ENCODE measurements at regions not wholly inside any gene's neighbourhood (a gene's known extent, or its start where the extent isn't known, plus 50 kb on each side); places are given as distances from the start of the nearest gene placed in this dataset.

- DNase-seq (ENCODE audit: low spot score), result no peak
Observed at GRCh38 chr14:29278301-29279263, 512.0 kb downstream of the FOXG1 start.

- DNase-seq (ENCODE audit: low spot score), result peak; percentile 33
Observed at GRCh38 chr14:29282169-29282568, 515.6 kb downstream of the FOXG1 start.

DNA sequence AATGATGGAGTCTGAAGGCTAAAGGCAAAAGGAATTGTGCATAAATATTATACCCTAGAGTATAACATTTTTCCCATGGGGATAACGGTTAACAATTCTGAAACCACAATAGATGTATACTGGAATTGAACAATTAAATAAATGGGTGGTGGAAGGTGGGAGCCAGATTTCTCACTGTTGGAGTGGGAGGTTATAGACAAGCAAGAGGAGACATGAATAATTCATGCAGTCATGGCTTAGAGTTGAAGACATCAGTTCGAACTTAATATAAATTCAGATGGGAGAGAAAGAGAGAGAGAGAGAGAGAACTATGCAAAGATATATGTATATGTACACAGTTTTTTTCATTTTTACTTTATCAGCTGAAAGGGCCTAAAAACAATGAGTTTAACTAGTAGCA, 523.9 kb downstream of the FOXG1 start:
- no peak for DNase-seq (ENCODE audit: low spot score)

GRCh38 chr14:29299372-29299771, 532.8 kb downstream of the FOXG1 start:
- no peak for DNase-seq (ENCODE audit: low spot score)

- no peak for DNase-seq (ENCODE audit: low spot score)
Observed at GRCh38 chr14:29301571-29301970, 535.0 kb downstream of the FOXG1 start.

DNA sequence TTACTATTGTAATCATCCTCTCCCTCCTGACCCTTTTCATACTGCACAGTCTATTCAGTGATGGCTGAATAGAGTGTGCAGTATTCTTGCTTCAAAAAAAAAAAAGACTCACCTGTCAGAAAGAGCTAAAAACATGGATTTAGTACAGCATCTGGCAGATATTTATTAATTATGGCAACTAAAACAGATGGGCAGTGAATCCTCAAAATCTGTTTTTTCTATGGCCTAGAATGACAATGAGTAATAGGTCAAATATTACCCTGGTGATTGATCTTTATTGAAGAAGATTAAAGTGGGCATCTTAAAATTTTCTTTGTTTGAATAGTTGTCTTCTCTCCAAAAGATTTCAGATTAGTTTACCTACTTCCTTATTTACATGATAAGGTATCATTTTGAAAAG, 543.6 kb downstream of the FOXG1 start:
- no peak for DNase-seq (ENCODE audit: low spot score)

DNA sequence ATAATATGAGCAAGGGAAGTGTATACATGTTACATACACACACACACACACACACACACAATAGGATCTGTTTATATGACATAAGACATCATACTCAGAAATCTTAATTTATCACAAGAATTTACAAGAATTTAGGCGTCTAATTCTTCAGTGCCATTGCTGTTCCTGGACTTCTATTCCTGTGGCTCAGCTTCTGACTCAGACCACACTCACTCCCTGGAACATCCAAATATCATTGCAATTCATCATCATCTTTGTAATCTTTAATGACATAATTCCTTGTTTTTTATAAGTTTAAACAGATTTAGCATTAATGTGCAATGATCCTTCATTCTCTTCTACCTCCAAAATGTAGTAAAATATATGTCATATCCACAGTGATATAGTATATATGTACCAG, 544.2 kb downstream of the FOXG1 start:
- DNase-seq (ENCODE audit: low spot score), result peak; percentile 45

DNA sequence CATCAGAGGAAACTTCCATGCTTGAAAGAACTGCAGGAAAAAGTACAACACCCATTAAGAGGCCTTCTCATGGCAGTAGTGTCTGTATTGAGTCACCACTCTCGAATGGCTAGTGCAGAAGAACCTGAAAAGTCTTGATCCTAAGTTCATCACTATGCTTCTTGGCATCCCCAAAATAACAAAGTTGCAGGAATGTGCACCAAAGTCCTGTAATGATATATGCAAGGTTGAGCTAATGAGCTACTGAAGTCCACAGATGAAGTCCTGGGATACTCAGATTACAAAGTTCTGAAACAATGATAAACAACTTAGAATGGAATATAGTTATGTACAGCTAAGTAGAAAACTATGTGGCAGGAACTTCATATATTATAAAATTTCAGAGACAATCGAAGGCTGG, 545.4 kb downstream of the FOXG1 start:
- no peak for DNase-seq (ENCODE audit: low spot score)

GRCh38 chr14:29316936-29317335, 550.3 kb downstream of the FOXG1 start:
- DNase-seq (ENCODE audit: low spot score), result no peak

GRCh38 chr14:29317423-29317822, 550.8 kb downstream of the FOXG1 start:
- no peak for DNase-seq (ENCODE audit: low spot score)

DNA sequence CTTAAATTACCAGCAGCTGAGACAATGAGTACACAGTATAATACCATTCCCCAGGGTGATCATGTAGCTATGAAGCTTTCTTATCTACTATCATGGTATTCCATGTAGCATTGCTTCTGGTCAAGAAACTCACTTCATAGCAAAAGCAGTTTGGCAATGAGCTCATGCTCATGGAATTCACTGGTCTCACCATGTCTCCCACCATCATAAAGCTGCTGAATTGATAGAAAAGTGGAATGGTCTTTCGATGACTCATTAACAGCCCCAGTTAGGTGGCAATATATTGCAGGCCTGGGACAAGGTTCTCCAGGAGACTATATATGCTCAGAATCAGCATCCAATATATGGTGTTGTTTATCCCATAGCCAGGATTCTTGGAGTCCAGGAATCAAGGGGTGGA, 553.7 kb downstream of the FOXG1 start:
- no peak for DNase-seq (ENCODE audit: low spot score)

GRCh38 chr14:29321646-29322045, 555.1 kb downstream of the FOXG1 start:
- DNase-seq (ENCODE audit: low spot score), result peak; percentile 9

- DNase-seq (ENCODE audit: low spot score), result no peak
Observed at GRCh38 chr14:29339494-29340172, 573.0 kb downstream of the FOXG1 start.

- peak; percentile 3 for DNase-seq (ENCODE audit: low spot score)
Observed at GRCh38 chr14:29348504-29348903, 579.1 kb downstream of the PRKD1 start.

GRCh38 chr14:29350496-29350895, 577.2 kb downstream of the PRKD1 start:
- no peak for DNase-seq (ENCODE audit: low spot score)

DNA sequence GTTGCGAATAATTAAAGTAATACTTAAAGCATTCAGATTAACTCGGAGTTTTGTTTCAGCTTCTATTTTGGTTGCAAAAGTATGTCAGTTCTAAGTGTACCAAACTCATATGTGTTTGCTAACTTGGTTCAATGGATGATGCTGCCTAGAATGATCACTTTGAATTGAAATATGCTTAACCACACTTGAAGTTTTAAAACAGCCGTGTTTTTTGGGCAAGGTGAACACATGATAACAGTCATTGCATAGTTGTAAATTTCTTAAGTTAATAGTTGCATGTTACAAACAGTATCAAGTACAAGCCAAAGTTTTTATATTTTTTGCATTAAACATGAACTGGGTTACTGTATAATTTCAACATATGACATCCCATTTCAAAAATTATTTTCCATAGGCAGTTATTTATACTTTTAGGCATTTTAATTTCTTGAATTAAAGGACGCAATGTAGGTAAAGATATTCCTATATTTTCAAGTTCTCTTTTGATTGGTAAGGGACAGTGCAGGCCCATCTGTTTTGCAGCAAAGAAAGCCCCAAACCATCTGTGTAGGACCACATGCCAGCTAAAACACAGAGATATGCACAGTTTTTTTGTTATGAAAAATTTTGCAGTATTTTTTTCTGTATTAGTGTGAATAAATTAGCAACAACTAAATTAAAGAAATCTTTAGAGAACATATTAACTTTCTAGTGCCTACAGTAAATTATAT, 575.5 kb downstream of the PRKD1 start:
- DNase-seq (ENCODE audit: low spot score), result no peak

DNA sequence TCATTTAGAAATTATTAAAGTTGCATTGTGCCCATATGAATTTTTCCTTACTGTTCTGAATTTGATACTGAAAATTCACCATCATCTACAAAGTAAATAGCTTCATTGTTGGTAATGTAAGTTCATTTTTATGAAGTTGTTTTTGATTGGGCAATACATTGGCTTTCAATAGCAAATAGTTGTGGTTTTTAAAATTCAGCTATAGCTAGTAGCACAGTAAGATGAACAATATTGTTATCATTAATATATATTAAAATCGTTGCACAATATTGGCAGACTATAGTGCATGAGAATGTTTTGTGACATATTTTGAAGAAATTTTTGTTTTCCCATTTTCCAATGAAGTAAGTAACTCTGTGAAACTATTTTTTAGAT, 575.0 kb downstream of the PRKD1 start:
- peak; percentile 7 for DNase-seq (ENCODE audit: low spot score)

DNA sequence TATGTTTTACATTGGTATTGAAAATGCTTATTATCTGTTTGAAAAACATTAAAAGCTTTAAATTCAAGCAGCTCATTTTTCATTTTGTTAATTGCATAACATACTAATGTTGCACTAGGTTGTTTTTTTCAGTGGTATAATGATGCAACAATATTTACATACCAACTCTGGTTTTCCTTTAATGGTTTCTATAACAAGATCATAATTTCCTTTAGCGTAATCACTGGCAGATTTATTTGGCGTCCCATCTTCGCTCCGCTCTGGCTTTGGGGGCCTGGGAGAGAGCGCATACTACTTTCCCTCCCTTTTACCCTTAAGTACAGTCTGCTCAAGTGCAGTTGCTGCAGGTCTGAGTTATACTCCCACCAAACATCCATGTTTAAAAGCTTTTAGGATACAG, 574.1 kb downstream of the PRKD1 start:
- no peak for DNase-seq (ENCODE audit: low spot score)

- DNase-seq (ENCODE audit: low spot score), result no peak
Observed at GRCh38 chr14:29354486-29354885, 573.2 kb downstream of the PRKD1 start.

GRCh38 chr14:29355331-29355730, 572.3 kb downstream of the PRKD1 start:
- no peak for DNase-seq (ENCODE audit: low spot score)

GRCh38 chr14:29355846-29356245, 571.8 kb downstream of the PRKD1 start:
- DNase-seq (ENCODE audit: low spot score), result no peak

DNA sequence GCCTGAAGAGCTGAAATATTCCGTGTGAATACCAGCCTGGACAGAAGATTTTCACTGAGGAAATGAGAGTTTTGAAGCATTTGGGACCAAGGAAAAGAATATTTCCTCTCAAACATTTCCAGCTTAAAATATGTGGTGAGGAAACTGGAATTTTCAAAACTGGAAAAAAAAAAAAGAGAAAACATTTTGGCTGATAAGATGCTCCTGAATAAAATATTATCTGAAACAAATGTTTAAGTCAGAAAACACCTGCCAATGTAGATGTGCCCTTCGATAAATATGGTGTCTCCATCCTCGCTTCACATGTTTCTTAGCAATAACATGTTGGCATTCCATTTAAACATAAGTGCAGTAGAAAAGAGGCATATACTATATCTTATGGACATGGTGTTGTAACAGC, 567.0 kb downstream of the PRKD1 start:
- no peak for DNase-seq (ENCODE audit: low spot score)

DNA sequence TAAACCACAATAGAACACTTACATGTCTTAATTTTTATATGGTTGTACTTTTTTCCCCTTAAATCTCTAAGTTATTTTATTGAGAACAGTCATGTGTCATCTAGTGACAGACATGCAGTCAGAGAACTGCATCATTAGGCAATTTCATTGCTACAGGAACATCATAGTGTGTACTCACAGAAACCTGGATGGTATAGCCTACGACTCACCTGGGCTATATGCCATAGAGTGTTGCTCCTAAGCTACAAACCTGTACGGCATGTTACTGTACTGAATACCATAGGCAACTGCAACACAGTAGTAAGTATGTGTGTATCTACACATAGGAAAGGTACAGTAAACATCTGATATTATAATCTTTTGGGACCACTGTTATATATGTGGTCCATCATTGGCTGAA, 557.6 kb downstream of the PRKD1 start:
- DNase-seq (ENCODE audit: low spot score), result no peak

All from GM03348 (cell line).